ENCODE measurements at regions not wholly inside any gene's neighbourhood (a gene's known extent, or its start where the extent isn't known, plus 50 kb on each side); places are given as distances from the start of the nearest gene placed in this dataset.
"Not testable (repeated sequence)": the region's sequence is repeated elsewhere in the genome, so short reads cannot be mapped to it uniquely, and the experiment has no call there.

GRCh38 chr10:20502903-20503585 lies 394.1 kb downstream of the NEBL start:
- no peaks in the 10 kb centered on the region for H3K27me3 ChIP-seq (ENCODE audit: control insufficient read depth in 2 of 2, insufficient read depth in 1 of 2, low read length in 1 of 2)

DNA sequence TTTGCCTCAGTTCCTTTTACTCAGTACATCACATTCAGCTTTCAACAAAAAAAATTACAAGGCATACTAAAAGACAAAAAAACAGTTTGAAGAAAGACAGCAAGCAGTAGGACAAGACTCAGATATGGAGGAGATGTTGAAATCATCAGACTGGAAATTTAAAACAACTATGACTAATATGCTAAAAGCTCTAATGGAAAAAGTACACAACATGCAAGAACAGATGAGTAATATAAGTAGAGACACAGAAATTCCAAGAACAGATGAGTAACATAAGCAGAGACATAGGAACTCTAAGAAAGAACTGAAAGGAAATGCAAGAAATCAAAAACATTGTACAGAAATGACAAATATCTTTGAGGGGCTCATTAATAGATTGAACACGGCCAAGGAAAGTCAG lies 402.6 kb downstream of the NEBL start:
- no peaks in the 10 kb centered on the region for H3K27me3 ChIP-seq (ENCODE audit: control insufficient read depth in 2 of 2, insufficient read depth in 1 of 2, low read length in 1 of 2)
- no peak for DNase-seq (ENCODE audit: low read depth in 6 of 9, low spot score in 9 of 9)
- no peak overlapping the region for H3K27ac ChIP-seq (ENCODE audit: low read depth in 1 of 2, low read length in 1 of 2)
- no peak overlapping the region for H3K4me3 ChIP-seq (ENCODE audit: low read length in 2 of 2)
- no peaks in the 10 kb centered on the region for H3K4me1 ChIP-seq (ENCODE audit: control insufficient read depth in 2 of 2, insufficient read depth in 2 of 2, low read length in 2 of 2)
- peaks cover 0 to 6% of the 10 kb centered on the region in 2 donors for H3K9me3 ChIP-seq (ENCODE audit: control insufficient read depth in 2 of 2, insufficient read depth in 1 of 2, low read length in 1 of 2)
- 93% methylated on average over 1 of the region's 1 CpG for WGBS
- H3K36me3 ChIP-seq (ENCODE audit: control insufficient read depth in 2 of 2, insufficient read depth in 2 of 2, low read length in 1 of 2), result no peaks in the 10 kb centered on the region

More at GRCh38 chr10:20502903-20503585, 394.1 kb downstream of the NEBL start:
- H3K9me3 ChIP-seq (ENCODE audit: control insufficient read depth in 2 of 2, insufficient read depth in 1 of 2, low read length in 1 of 2), result peaks cover 0 to 7% of the 10 kb centered on the region in 2 donors
- no peaks in the 10 kb centered on the region for H3K4me1 ChIP-seq (ENCODE audit: control insufficient read depth in 2 of 2, insufficient read depth in 2 of 2, low read length in 2 of 2)
- DNase-seq (ENCODE audit: low read depth in 6 of 9, low spot score in 9 of 9), result no peak
- H3K36me3 ChIP-seq (ENCODE audit: control insufficient read depth in 2 of 2, insufficient read depth in 2 of 2, low read length in 1 of 2), result no peaks in the 10 kb centered on the region
- whole genome bisulfite sequencing, result 91% methylated on average over 5 of the region's 5 CpGs
- no peak overlapping the region for H3K4me3 ChIP-seq (ENCODE audit: low read length in 2 of 2)
- H3K27ac ChIP-seq (ENCODE audit: low read depth in 1 of 2, low read length in 1 of 2), result no peak overlapping the region

- Histone ChIP-seq H3K4me1 (ENCODE audit: control insufficient read depth in 2 of 2, insufficient read depth in 2 of 2, low read length in 2 of 2) (no peaks in the 10 kb centered on the region), H3K27me3 (ENCODE audit: control insufficient read depth in 2 of 2, insufficient read depth in 1 of 2, low read length in 1 of 2) (no peaks in the 10 kb centered on the region), H3K4me3 (ENCODE audit: low read length in 2 of 2) (no peak overlapping the region), H3K36me3 (ENCODE audit: control insufficient read depth in 2 of 2, insufficient read depth in 2 of 2, low read length in 1 of 2) (no peaks in the 10 kb centered on the region), H3K27ac (ENCODE audit: low read depth in 1 of 2, low read length in 1 of 2) (no peak overlapping the region), H3K9me3 (ENCODE audit: control insufficient read depth in 2 of 2, insufficient read depth in 1 of 2, low read length in 1 of 2) (peaks cover 0 to 7% of the 10 kb centered on the region in 2 donors)
- no peak for DNase-seq (ENCODE audit: low read depth in 6 of 9, low spot score in 9 of 9)
- 89% methylated on average over 2 of the region's 2 CpGs for WGBS
Measured at GRCh38 chr10:20492447-20492846, 404.7 kb downstream of the NEBL start.

DNA sequence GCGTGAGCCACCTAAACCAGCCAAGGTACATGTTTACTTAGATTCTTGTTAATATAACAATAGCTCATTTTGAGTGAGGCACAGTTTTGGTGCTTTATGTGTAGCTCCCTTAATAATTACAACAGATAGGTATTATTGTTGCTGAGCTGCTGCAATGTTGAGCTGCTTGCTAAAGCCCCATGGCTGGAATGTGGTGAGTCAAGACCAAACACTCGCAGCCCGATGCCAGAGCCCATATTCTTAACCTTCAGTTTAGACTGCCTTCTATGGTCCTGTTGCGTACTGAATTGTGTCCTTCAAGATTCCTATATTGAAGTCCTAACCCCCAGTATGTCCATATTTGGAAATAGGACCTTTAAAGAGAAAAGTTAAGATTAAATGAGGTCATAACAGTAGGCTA lies 407.1 kb downstream of the NEBL start:
- Histone ChIP-seq H3K4me3 (ENCODE audit: low read length in 2 of 2) (no peak overlapping the region), H3K9me3 (ENCODE audit: control insufficient read depth in 2 of 2, insufficient read depth in 1 of 2, low read length in 1 of 2) (peaks cover 0 to 7% of the 10 kb centered on the region in 2 donors), H3K27me3 (ENCODE audit: control insufficient read depth in 2 of 2, insufficient read depth in 1 of 2, low read length in 1 of 2) (no peaks in the 10 kb centered on the region), H3K4me1 (ENCODE audit: control insufficient read depth in 2 of 2, insufficient read depth in 2 of 2, low read length in 2 of 2) (no peaks in the 10 kb centered on the region), H3K36me3 (ENCODE audit: control insufficient read depth in 2 of 2, insufficient read depth in 2 of 2, low read length in 1 of 2) (no peaks in the 10 kb centered on the region), H3K27ac (ENCODE audit: low read depth in 1 of 2, low read length in 1 of 2) (no peak overlapping the region)
- WGBS, result 93% methylated on average over 4 of the region's 4 CpGs
- DNase-seq (ENCODE audit: low read depth in 6 of 9, low spot score in 9 of 9), result no peak

DNA sequence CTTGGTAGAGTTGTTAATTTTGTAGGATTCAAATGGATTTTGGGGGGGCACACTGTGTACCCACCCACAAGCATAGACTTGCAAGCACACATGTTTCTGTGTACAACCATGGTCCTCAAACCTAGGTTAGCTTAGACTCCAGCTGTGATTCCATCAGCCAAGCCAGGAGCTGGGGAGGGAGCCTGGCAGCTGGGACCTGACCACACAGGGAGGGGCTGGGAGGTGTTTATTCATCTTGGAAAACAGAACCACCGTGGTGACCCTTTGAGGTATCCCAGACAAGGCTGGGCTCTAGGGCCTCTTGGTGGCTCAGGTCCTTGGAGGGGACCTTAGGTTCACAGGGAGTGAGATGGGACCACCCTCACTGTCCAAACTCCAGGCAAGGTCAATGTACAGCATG lies 410.3 kb downstream of the NEBL start:
- 42% methylated on average over 1 of the region's 1 CpG for WGBS
- DNase-seq (ENCODE audit: low read depth in 6 of 9, low spot score in 9 of 9), result no peak

DNA sequence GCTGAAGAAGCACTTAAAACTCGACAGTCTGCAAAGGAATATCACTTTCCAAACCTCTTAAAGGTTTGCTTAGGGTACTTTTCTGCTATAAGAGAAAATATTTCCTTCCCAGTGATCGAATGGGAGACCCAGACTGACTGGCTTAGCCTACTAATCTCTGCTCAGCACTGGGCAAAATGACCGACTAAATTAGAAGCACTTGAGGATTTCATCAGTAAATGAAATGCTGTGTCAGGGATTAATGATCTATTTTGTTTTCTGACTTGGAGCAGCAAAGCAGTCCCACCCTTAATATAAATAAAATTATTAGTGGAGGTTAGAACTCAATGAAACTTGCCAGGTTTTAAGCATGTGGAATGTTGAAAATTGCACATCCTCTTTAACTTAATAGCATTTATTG lies 411.6 kb downstream of the NEBL start:
- WGBS, result 75% methylated on average over 3 of the region's 3 CpGs

More for the DNA sequence above, 410.3 kb downstream of the NEBL start:
- Histone ChIP-seq H3K4me1 (ENCODE audit: control insufficient read depth in 2 of 2, insufficient read depth in 2 of 2, low read length in 2 of 2) (no peaks in the 10 kb centered on the region), H3K27me3 (ENCODE audit: control insufficient read depth in 2 of 2, insufficient read depth in 1 of 2, low read length in 1 of 2) (no peaks in the 10 kb centered on the region), H3K36me3 (ENCODE audit: control insufficient read depth in 2 of 2, insufficient read depth in 2 of 2, low read length in 1 of 2) (no peaks in the 10 kb centered on the region), H3K27ac (ENCODE audit: low read depth in 1 of 2, low read length in 1 of 2) (no peak overlapping the region), H3K4me3 (ENCODE audit: low read length in 2 of 2) (no peak overlapping the region), H3K9me3 (ENCODE audit: control insufficient read depth in 2 of 2, insufficient read depth in 1 of 2, low read length in 1 of 2) (peaks cover 0 to 7% of the 10 kb centered on the region in 2 donors)

DNA sequence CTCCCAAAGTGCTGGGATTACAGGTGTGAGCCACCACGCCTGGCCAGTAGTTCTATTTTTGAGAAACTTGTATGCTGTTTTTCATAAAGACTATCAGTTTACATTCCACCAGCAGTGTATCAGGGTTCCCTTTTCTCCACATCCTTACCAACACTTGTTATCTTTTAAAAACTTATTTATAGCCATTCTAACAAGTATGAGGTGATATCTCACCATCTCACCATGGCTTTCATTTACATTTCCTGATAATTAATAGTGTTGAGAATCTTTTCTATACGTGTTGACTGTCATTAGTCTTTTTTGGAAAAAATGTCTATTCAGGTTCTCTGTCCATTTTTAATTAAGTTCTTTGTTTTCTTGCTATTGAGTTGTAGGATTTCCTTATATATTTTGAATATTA lies 416.1 kb downstream of the NEBL start:
- Histone ChIP-seq H3K27me3 (ENCODE audit: control insufficient read depth in 2 of 2, insufficient read depth in 1 of 2, low read length in 1 of 2) (no peaks in the 10 kb centered on the region), H3K36me3 (ENCODE audit: control insufficient read depth in 2 of 2, insufficient read depth in 2 of 2, low read length in 1 of 2) (no peaks in the 10 kb centered on the region), H3K9me3 (ENCODE audit: control insufficient read depth in 2 of 2, insufficient read depth in 1 of 2, low read length in 1 of 2) (peaks cover 0 to 3% of the 10 kb centered on the region in 2 donors), H3K27ac (ENCODE audit: low read depth in 1 of 2, low read length in 1 of 2) (no peak overlapping the region), H3K4me3 (ENCODE audit: low read length in 2 of 2) (no peak overlapping the region), H3K4me1 (ENCODE audit: control insufficient read depth in 2 of 2, insufficient read depth in 2 of 2, low read length in 2 of 2) (no peaks in the 10 kb centered on the region)
- DNase-seq (ENCODE audit: low read depth in 6 of 9, low spot score in 9 of 9), result no peak
- 89% methylated on average over 2 of the region's 2 CpGs for WGBS

More for the DNA sequence above, 411.6 kb downstream of the NEBL start:
- peaks cover 0 to 7% of the 10 kb centered on the region in 2 donors for H3K9me3 ChIP-seq (ENCODE audit: control insufficient read depth in 2 of 2, insufficient read depth in 1 of 2, low read length in 1 of 2)
- H3K4me3 ChIP-seq (ENCODE audit: low read length in 2 of 2), result no peak overlapping the region
- no peaks in the 10 kb centered on the region for H3K27me3 ChIP-seq (ENCODE audit: control insufficient read depth in 2 of 2, insufficient read depth in 1 of 2, low read length in 1 of 2)
- no peak overlapping the region for H3K27ac ChIP-seq (ENCODE audit: low read depth in 1 of 2, low read length in 1 of 2)
- no peaks in the 10 kb centered on the region for H3K4me1 ChIP-seq (ENCODE audit: control insufficient read depth in 2 of 2, insufficient read depth in 2 of 2, low read length in 2 of 2)
- H3K36me3 ChIP-seq (ENCODE audit: control insufficient read depth in 2 of 2, insufficient read depth in 2 of 2, low read length in 1 of 2), result no peaks in the 10 kb centered on the region
- DNase-seq (ENCODE audit: low read depth in 6 of 9, low spot score in 9 of 9), result no peak

DNA sequence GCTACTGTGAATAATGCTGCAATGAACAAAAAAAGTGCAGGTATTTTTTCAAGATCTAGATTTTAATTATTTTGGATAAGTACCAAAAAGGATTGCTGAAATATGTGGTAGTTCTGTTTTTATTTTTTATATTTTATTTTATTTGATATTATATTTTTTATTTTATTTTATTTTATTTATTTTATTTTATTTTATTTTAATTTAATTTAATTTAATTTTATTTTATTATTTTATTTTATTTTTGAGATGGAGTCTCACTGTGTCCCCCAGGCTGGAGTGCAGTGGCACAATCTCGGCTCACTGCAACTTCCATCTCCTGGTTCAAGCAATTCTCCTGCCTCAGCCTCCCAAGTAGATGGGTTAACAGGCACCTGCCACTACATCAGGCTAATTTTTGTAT lies 416.5 kb downstream of the NEBL start:
- DNase-seq (ENCODE audit: low read depth in 6 of 9, low spot score in 9 of 9); H3K4me3 ChIP-seq (ENCODE audit: low read length in 2 of 2); H3K27me3 ChIP-seq (ENCODE audit: control insufficient read depth in 2 of 2, insufficient read depth in 1 of 2, low read length in 1 of 2); H3K36me3 ChIP-seq (ENCODE audit: control insufficient read depth in 2 of 2, insufficient read depth in 2 of 2, low read length in 1 of 2); H3K9me3 ChIP-seq (ENCODE audit: control insufficient read depth in 2 of 2, insufficient read depth in 1 of 2, low read length in 1 of 2); H3K4me1 ChIP-seq (ENCODE audit: control insufficient read depth in 2 of 2, insufficient read depth in 2 of 2, low read length in 2 of 2); H3K27ac ChIP-seq (ENCODE audit: low read depth in 1 of 2, low read length in 1 of 2): not testable (repeated sequence)
- whole genome bisulfite sequencing, result 96% methylated on average over 1 of the region's 1 CpG

GRCh38 chr10:20474064-20474463 lies 423.0 kb downstream of the NEBL start:
- H3K27ac ChIP-seq (ENCODE audit: low read depth in 1 of 2, low read length in 1 of 2), result no peak overlapping the region
- no peaks in the 10 kb centered on the region for H3K4me1 ChIP-seq (ENCODE audit: control insufficient read depth in 2 of 2, insufficient read depth in 2 of 2, low read length in 2 of 2)
- H3K4me3 ChIP-seq (ENCODE audit: low read length in 2 of 2), result no peak overlapping the region
- DNase-seq (ENCODE audit: low read depth in 6 of 9, low spot score in 9 of 9), result no peak
- H3K9me3 ChIP-seq (ENCODE audit: control insufficient read depth in 2 of 2, insufficient read depth in 1 of 2, low read length in 1 of 2), result no peaks in the 10 kb centered on the region
- H3K36me3 ChIP-seq (ENCODE audit: control insufficient read depth in 2 of 2, insufficient read depth in 2 of 2, low read length in 1 of 2), result no peaks in the 10 kb centered on the region
- 36% methylated on average over 2 of the region's 2 CpGs for WGBS
- H3K27me3 ChIP-seq (ENCODE audit: control insufficient read depth in 2 of 2, insufficient read depth in 1 of 2, low read length in 1 of 2), result no peaks in the 10 kb centered on the region

Measured in thymus (tissue), 11 donors.